ENCODE measurements at regions not wholly inside any gene's neighbourhood (a gene's known extent, or its start where the extent isn't known, plus 50 kb on each side); places are given as distances from the start of the nearest gene placed in this dataset.

- H3K4me3 ChIP-seq (ENCODE audit: severe bottlenecking), result no peak overlapping the region
- ATAC-seq (ENCODE audit: low read depth), result no peak
- TF ChIP-seq, protein P1, sequence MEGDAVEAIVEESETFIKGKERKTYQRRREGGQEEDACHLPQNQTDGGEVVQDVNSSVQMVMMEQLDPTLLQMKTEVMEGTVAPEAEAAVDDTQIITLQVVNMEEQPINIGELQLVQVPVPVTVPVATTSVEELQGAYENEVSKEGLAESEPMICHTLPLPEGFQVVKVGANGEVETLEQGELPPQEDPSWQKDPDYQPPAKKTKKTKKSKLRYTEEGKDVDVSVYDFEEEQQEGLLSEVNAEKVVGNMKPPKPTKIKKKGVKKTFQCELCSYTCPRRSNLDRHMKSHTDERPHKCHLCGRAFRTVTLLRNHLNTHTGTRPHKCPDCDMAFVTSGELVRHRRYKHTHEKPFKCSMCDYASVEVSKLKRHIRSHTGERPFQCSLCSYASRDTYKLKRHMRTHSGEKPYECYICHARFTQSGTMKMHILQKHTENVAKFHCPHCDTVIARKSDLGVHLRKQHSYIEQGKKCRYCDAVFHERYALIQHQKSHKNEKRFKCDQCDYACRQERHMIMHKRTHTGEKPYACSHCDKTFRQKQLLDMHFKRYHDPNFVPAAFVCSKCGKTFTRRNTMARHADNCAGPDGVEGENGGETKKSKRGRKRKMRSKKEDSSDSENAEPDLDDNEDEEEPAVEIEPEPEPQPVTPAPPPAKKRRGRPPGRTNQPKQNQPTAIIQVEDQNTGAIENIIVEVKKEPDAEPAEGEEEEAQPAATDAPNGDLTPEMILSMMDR (IDR thresholded peaks at IDR 0.05; ENCODE audit: poor library complexity, severe bottlenecking), result no peak
These were observed 186.4 kb upstream of the TMC3 start for GRCh38 chr15:81560405-81560804.

GRCh38 chr15:81558056-81558455 lies 184.0 kb upstream of the TMC3 start:
- Histone ChIP-seq H3K4me3 (ENCODE audit: severe bottlenecking) (no peak overlapping the region), H3K36me3 (ENCODE audit: low read depth) (no peaks in the 10 kb centered on the region), H3K27ac (ENCODE audit: poor library complexity, severe bottlenecking) (no peak overlapping the region), H3K4me1 (ENCODE audit: insufficient read depth, poor library complexity, severe bottlenecking) (no peaks in the 10 kb centered on the region), H3K27me3 (ENCODE audit: insufficient read depth, poor library complexity, severe bottlenecking) (peaks cover 7% of the 10 kb centered on the region), H3K9me3 (ENCODE audit: severe bottlenecking) (no peaks in the 10 kb centered on the region)
- DNase-seq (ENCODE audit: low spot score), result no peak
- TF ChIP-seq, protein P1 (IDR thresholded peaks at IDR 0.05; ENCODE audit: poor library complexity, severe bottlenecking), result no peak
- no peak for ATAC-seq (ENCODE audit: low read depth)

More at GRCh38 chr15:81560405-81560804, 186.4 kb upstream of the TMC3 start:
- Histone ChIP-seq H3K27ac (ENCODE audit: poor library complexity, severe bottlenecking) (no peak overlapping the region), H3K36me3 (ENCODE audit: low read depth) (no peaks in the 10 kb centered on the region), H3K4me1 (ENCODE audit: insufficient read depth, poor library complexity, severe bottlenecking) (no peaks in the 10 kb centered on the region), H3K27me3 (ENCODE audit: insufficient read depth, poor library complexity, severe bottlenecking) (peaks cover 7% of the 10 kb centered on the region), H3K9me3 (ENCODE audit: severe bottlenecking) (no peaks in the 10 kb centered on the region)
- DNase-seq (ENCODE audit: low spot score), result no peak

DNA sequence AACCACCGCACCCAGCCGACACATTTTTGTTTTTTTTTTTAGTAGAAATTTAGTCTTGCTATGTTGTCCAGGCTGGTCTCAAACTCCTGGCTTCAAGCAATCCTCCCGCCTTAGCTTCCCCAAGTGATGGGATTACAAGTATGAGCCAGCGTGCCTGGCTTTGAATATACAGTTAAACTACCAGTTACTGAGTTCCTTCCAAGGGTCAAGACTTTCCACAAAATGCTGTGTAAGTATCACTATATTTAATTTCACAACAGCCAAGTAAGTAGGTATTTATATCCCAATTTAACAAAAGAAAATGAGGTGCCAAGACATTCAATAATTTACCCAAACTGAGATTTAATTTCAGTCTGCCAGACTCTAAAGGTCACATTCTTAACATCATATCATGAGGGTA lies 181.3 kb upstream of the TMC3 start:
- DNase-seq (ENCODE audit: low spot score) (no peak), ATAC-seq (ENCODE audit: low read depth) (no peak)
- TF ChIP-seq, protein P1 (IDR thresholded peaks at IDR 0.05; ENCODE audit: poor library complexity, severe bottlenecking), result no peak
- Histone ChIP-seq H3K36me3 (ENCODE audit: low read depth) (no peaks in the 10 kb centered on the region), H3K27me3 (ENCODE audit: insufficient read depth, poor library complexity, severe bottlenecking) (peaks cover 10% of the 10 kb centered on the region), H3K9me3 (ENCODE audit: severe bottlenecking) (no peaks in the 10 kb centered on the region), H3K27ac (ENCODE audit: poor library complexity, severe bottlenecking) (no peak overlapping the region), H3K4me1 (ENCODE audit: insufficient read depth, poor library complexity, severe bottlenecking) (no peaks in the 10 kb centered on the region), H3K4me3 (ENCODE audit: severe bottlenecking) (no peak overlapping the region)

DNA sequence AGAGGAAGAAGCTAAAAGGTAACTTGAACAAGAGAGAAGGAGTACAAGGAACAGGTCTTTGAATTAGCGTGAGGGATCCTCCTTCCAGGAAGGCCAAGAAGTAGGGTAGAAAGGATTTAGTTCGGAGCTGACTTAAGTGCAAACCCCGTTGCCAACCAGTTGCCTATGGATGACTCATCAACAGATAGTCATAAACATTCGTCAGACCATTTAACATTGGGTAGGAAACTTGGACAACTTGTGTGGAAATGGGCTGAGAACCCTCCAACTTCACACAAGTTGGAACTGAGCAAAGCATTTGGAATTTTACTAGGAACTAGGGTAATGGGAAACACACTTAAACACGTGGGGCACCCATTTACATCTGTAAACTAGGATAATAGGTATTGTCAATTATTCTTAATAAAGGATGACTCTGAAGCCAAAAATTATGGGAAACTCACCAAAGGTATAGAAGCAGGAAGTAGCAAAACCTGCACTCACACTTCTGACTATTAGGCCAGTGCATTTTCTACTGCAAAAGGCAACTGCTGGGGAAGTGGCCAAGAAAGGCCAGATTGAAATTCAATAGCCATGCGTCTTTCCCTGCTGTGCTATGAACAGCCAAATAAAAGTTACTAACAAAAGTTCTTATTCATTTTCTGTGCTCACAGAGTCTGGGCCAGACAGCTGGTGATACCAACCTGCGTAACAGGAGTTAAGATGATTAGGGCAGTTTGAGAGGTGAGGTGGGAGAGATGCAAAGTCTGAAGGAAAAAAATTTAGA lies 174.5 kb upstream of the TMC3 start:
- Histone ChIP-seq H3K4me1 (ENCODE audit: insufficient read depth, poor library complexity, severe bottlenecking) (no peaks in the 10 kb centered on the region), H3K36me3 (ENCODE audit: low read depth) (no peaks in the 10 kb centered on the region), H3K27me3 (ENCODE audit: insufficient read depth, poor library complexity, severe bottlenecking) (peaks cover 7% of the 10 kb centered on the region), H3K9me3 (ENCODE audit: severe bottlenecking) (no peaks in the 10 kb centered on the region), H3K4me3 (ENCODE audit: severe bottlenecking) (no peak overlapping the region), H3K27ac (ENCODE audit: poor library complexity, severe bottlenecking) (no peak overlapping the region)
- TF ChIP-seq, protein P1 (IDR thresholded peaks at IDR 0.05; ENCODE audit: poor library complexity, severe bottlenecking), result no peak
- DNase-seq (ENCODE audit: low spot score), result no peak
- peak; percentile 61; the same call in 1 of the 3 replicates for ATAC-seq (ENCODE audit: low read depth)

DNA sequence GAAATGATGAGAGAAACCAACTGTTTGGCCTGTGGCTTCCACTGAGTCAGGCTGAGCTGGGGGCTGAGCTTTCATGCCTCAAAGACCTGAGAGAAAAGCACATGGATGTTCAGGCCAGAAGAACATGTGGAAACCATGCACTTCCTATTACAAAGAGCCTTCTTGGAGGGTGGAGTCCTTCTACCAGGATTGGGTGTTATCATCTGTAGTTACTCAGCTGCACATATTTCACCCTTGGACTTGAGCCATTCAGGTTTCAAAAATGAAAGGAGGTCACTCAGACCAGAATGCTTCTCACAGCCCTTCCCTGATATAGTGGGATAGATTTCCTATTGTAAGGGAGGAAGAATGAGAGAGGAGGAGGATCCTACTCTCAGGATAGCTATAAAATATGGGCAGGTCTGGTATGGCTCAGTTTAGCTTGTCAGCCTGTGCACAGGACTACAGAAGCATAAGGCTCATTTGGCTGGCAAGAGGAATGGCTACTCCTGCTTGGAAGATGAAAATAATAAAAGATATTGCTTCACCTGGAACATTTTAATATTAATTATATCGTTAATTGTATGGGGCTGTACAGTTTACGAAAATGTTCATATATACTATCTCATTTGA lies 173.6 kb upstream of the TMC3 start:
- Histone ChIP-seq H3K27ac (ENCODE audit: poor library complexity, severe bottlenecking) (no peak overlapping the region), H3K4me1 (ENCODE audit: insufficient read depth, poor library complexity, severe bottlenecking) (no peaks in the 10 kb centered on the region), H3K36me3 (ENCODE audit: low read depth) (no peaks in the 10 kb centered on the region), H3K27me3 (ENCODE audit: insufficient read depth, poor library complexity, severe bottlenecking) (peaks cover 6% of the 10 kb centered on the region), H3K4me3 (ENCODE audit: severe bottlenecking) (no peak overlapping the region), H3K9me3 (ENCODE audit: severe bottlenecking) (no peaks in the 10 kb centered on the region)
- TF ChIP-seq, protein P1 (IDR thresholded peaks at IDR 0.05; ENCODE audit: poor library complexity, severe bottlenecking), result no peak
- no peak; the same call in 2 of the 3 replicates for ATAC-seq (ENCODE audit: low read depth)
- no peak for DNase-seq (ENCODE audit: low spot score)

All from RWPE2 (cell line).